Activated CD4-positive, alpha-beta T cell treated with anti-CD3 and anti-CD28 coated beads, Interleukin-2, Interleukin-4, amounts not matched to agents 100 ng/mL and 50 ng/mL, durations not matched to agents 16 hours and 8 hours (primary cell): ENCODE measurements at regions not wholly inside any gene's neighbourhood (a gene's known extent, or its start where the extent isn't known, plus 50 kb on each side); places are given as distances from the start of the nearest gene placed in this dataset.

ENCODE experiments used
- DNase-seq: peaks from one replicate; pipeline ENCODE4 v3.0.0-alpha.2; 2020; ENCODE audit warnings: low spot score

DNA sequence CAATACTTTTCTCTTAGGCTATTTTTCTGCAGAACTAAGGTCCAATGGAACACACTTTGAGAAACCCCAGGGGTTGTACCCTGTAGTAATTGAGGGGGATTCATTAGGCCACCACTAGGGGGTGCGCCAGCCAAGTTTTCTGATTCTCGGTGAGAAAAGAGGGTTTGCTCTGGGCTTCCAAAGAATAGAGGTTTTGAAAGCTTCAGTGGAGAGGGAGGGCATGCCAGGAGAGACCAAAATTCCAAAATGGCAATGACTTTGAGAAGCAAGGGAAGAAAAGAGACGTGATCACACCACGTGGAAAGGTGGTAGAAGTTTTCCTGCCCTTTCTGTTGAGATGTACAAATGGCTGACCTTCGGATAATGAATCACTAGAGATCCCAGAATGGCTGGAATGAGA is 323.3 kb downstream of the RPS6KC1 start:
- DNase-seq, result peak; percentile 63

DNA sequence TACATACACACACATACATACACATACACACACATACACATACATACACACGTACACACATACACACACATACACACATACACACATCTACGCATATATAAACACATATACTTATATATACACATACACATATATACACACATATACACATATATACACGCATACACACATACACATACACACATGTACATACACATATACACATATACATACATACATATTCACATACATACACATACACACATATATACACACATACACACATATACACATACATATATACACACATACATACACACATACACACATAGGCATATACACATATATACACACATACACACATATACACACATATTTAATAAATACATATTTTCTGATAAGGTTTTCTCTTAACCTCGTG is 324.0 kb downstream of the RPS6KC1 start:
- no peak for DNase-seq

DNA sequence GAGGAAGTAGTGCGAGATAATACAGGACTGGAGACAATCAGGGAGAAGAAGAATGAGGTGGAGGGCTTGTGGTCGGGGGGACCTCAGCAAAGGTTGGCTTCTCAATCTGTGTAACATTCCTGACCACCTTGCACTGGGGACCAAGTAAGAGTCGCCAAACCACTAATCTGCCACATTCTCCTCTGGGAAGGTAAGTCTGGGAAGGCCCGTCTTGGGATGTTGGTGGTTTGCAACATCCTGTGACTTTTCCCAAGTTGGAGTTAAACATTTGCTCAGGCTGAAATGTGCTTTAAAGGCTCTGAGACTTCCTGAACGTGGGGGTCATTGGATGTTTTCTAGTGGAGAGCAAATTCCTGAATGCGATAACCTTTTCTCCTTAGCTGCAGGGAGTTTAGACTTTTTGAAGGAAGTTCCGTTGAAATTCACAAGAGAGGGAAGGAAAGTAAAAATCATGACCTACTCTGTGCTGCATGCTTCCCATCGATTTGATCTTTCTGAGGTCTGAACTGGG is 325.9 kb downstream of the RPS6KC1 start:
- DNase-seq, result no peak

DNA sequence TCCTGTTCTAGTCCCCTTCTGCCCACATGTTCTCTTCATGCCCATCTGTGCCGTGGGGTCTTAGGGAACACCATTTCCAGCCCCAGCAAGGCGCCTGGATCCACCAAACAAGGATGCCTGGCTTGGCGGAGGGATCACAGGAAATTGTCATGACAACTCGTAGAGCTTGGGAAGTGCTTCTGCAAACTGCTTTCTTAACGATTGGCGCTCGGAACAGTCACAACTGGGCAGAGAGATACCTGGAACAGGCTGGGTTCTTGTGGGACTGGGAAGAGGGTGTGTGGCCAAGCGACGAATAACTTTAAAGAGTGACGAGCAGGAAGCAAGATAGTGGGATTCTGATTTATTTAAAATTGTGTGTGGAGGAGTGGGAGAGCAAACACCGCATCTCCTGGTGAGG is 329.8 kb downstream of the RPS6KC1 start:
- no peak for DNase-seq

DNA sequence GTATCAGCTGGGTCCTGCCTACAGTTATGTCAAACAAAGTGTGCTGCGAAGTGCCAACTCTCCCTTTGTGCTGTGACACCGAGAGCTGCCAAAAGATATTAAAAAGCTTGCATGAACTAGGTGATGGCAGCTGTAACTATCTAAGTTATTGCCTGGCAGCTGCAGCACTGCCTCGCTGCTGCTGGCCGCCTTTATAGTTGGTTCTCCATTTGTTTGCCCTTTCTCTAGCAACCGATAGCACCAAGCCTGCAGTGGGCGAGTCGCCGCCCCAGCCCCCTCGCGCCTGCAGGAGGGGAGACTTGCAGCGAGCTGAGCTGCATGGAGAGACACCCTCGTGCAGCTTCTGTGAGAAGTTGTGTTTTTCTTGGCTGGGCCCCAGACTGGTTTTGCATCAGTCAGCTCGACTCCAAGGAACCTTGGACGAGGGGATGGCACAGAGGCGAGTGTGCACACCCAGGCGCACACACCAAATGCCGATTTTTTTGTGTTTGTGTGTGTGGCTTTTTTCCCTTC is 330.6 kb downstream of the RPS6KC1 start:
- no peak for DNase-seq

DNA sequence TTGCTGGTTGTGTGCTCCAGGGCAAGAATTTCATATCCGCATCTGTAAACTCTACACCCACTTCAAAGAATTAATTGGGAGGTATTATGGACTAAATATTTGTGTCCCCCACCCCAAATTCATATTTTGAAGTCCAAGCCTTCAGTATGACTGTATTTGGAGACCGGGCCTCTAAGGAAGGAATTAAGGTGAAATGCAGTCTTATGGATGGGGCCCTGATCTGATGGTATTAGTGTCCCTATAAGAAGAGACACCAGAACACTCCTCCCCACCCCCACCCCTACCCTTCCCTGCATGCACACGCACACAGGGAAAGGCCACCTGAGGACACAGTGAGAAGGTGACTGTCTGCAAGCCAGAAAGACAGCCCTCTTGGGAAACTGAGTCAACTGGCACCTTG is 332.4 kb downstream of the RPS6KC1 start:
- DNase-seq, result no peak

DNA sequence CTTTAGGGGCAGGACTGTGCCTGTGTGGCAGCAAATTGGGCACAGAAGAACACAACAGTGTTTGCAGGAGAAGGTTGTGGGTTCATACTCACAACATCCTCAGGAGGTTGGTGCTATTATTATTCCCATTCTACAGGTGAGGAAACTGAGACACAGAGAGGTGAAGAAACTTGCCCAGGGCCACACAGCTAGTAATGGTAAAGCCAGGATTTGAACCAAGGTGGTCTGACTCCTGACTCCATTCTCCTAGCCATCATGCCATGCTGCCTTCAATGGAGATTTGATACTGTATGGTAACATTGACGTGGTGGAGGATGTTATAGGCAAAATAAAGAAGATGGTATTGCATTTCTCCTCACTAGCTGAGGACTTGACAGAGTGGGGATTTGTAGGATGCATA is 334.2 kb downstream of the RPS6KC1 start:
- DNase-seq, result no peak

DNA sequence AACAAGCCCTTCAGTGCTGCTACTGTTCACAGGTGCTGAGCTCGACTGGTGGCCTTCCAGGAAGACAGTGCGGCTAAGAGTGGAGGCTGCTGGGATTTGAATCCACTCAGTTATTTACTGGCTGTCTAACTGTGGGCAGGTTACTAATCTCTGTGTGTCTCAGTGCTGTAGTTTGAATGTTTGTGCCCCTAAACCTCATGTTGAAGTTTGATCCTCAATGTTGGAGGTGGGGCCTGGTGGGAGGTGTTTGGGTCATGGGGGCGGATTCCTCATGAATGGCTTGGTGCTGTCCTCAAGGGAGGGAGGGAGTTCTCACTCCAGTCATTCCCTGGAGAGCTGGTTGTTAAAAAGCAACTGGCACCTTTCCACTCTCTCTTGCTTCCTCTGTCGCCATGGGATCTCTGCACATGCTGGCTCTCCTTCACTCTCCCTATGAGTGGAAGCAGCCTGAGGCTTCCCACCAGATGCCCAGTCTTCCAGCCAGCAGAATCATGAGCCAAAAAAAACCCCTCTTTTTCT is 334.8 kb downstream of the RPS6KC1 start:
- no peak for DNase-seq

DNA sequence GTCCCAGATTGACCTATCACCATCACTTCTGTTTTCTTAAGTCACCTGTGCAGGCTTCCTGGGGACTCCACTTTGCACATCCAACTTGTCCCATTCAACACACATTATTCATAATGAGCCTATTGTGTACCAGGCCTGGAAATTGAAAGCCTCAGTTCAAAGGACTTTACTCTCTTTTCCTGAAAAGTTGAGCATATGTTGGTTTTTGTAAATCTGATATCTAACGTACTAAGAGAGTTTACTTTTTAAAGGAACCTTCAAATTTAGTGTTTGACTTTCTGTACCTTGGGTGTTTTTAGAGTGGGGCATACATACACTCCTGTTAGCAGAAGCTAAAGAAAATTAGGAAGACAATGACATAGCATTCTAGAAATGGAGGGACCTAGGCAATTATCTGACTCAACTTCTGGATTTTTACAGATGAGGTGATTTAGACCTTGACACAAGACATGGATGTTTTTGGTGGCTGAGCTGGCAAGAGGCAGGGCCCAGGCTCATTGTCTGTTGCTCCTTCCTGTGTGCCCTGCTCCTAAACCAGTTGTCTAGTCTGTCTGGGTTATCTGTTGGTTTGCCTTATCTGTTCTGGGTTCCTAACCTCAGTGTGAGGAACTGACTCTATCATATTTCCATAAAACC is 336.5 kb downstream of the RPS6KC1 start:
- DNase-seq, result no peak

DNA sequence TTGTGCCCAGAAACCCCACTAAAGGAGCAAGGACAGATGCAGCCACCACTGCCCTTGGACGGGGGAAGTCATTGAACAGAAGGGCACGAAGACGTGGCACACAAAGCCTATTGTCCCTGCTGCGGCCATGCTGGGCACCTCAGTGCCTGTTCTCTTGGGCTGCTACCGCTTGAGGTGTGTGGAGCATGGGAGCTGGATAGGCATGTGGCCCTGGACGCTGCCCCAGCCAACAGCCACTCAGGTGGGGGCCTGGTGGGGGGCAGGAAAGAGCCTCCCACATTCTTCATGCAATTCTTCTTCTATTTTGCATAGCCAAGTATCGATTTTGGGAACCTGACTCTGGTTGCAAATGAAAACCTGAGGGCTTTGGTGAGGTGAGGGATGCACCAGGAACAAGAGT is 337.2 kb downstream of the RPS6KC1 start:
- no peak for DNase-seq

DNA sequence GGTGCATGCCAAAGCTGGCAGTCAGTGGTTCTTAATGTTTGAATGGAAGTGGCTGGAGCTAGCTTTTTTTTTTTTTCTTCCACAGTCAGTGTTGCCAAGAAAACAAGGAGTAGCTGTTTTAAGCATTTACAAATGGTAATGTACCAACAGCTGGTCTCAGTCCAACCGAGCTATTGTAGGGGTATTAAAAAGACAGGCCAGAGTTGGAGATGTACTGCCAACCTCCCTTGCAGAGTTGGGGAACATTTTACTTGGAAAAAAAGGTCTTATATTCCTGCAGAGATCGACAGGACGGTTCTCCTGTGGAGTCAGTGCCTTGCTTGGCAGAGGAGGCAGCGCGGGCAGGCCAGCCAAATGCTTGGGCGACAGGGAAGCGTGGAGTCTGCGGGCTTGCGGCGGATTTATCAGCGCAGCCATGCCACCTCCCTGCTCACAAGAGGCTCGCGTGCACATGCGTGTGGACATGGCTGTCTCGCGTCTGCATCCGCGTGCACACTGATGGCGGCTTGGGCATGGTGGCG is 338.1 kb downstream of the RPS6KC1 start:
- DNase-seq, result no peak

DNA sequence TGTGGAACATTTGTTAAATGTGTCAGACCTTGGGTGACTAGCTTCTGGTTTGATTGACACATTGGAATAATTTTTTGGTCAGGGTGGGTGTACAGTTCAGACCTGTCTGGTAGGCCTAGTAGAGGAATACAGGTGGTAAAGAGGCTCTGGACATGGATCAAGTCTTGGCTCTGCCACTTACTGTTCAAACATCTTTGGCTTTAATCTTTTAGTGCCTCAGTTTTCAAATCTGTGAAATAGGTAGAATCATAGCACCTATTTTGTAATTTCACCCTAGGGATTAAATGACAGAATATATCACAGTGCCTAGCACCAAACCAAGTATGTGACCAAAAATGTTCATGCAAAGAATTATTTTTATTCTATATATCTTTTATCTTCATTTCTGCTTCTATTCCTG is 340.4 kb downstream of the RPS6KC1 start:
- DNase-seq, result no peak

DNA sequence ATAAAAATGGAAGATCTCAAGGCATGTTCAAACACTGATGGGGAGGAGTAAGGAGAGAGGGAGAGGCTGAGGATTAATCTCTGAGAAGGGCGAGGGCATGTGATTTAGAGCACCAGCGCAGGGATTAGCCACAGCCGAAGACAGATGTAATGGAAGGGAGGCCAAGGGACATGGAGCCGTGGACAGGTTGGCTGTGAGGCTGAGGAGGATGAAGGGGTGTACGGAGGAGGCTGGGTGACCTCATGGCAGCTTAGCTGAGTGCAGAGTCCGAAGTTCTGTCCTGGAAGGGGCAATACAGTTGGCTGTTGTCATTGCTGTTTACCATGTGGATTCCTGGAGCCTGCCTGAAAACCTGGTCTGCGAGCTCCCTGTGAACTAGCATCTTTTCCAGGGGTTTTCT is 342.8 kb downstream of the RPS6KC1 start:
- DNase-seq, result no peak

DNA sequence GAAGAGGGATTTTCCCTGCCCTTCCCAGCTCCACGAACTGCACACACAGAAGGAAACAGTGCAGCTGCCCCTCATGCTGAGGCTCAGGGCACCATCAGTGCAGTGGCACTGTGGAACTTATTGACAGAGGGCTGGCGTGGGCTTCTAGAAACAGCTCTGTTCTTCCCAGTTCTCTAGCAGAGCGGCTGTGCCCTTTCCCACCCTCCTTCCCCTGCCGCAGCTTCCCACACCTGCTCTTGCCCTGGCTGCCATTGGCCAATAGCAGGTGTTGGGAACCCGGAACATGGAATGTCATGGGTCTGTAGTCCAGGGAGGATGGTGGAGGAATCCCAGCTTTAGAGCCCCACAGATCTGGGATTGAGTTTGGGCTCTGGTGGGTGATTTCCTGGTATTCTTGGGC is 343.8 kb downstream of the RPS6KC1 start:
- no peak for DNase-seq

DNA sequence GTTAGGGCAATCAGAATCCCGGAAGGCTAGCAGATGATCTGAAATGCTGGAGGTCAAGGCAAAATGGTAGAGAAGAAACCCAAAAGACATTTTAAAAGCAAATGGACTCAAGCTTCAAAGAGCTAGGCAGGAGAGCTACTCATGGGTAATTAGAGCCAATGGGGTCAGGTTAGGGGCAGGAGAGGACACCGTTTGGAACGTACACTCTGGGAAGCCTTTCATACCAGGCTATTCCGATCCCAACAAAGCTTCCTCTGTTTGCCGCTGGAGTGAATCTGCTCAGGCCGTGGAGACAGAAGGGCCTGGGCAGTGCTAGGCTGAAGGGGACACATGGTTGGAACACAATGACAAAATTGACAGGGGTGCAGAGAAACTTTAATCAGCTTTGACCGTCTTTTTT is 346.6 kb downstream of the RPS6KC1 start:
- DNase-seq, result no peak

DNA sequence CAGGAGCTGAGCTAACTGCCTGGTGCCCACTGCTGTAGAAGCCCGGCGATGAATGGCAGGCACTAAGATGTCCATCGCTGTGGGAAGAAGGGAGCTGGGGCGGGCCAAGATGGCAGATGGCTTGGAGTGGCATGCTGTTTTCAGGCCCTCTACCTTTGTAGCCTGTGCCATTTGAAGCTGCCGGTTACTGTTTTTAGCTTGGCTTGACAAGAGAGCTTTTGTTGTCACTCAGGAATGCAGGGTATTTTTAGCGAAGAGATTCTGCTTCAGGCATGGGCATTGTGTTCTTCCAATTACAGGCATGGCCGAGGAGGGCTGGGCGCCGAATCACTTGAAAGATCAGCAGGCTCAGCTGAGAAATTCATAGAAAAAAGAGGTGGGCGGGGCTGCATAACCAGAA is 348.7 kb downstream of the RPS6KC1 start:
- DNase-seq, result no peak

DNA sequence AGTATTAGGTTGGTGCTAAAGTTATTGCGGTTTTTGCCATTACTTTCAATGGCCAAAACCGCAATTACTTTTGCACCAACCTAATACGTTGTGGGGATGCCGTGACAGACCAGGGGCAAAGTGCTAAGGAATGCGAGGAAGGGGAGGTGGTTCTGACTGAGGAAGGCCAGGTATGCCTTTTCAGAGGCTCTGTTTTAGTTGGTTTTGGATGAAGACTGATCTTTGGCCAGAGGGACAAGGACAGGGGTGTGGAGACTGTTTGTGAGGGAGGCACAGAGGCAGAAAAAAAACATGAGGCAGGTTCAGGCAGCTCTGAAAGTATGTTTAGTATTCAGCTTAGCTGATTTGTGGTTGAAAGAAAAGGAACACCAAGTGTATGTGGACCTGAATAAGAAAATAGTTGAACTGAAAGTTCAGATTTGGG is 358.2 kb downstream of the RPS6KC1 start:
- no peak for DNase-seq

DNA sequence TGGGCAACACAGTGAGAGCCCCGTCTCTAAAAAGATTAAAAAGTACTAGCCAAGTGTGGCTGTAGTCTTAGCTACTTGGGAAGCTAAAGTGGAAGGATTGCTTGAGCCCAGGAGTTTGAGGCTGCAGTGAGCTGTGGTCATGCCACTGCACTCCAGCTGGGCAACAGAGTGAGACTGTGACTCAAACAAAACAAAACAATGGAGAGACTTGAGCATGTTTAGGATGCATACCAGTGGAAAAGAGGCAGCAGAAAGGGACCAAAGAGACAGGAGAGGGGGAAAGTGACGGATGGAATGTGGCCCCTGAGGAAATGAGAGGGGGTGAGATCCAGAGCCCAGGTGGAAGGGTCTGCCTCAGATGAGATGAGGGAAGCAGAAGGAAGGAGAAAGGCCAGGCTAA is 358.9 kb downstream of the RPS6KC1 start:
- DNase-seq, result no peak

DNA sequence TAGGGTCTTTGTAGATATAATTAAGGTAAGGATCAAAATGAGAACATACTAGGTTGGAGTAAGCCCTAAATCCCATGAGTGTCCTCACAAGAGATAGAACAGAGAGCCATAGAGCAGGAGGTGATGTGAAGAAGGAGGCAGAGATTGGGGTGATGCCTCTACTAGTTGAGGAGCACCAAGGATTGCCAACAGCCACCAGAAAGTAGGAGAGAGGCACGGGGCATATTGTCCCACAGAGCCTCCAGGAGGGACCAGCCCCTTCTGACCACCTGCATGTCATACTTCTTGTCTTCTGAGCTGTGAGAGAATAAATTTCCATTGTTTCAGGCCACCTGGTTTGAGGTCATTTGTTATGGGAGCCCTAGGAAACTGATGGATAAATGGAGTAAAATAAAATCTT is 363.3 kb downstream of the RPS6KC1 start:
- DNase-seq, result no peak

DNA sequence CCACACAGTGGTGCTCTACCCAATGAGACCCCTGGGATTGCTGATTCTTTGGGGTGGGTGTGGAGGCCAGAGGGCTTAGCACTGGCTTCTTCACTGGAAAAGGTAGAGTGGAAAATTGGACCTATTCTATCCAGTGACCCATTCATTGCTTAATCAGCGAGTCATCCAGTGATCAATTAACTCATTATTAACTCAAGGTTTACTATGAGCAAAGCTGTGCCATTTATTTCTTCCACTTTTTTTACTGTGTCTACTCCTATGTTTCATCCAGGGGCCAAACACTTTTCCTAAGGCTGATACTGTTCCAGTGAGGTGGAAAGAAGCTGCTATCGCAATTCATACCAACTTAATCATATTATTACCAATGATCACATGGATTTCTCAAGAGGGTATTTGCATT is 363.9 kb downstream of the RPS6KC1 start:
- DNase-seq, result no peak

DNA sequence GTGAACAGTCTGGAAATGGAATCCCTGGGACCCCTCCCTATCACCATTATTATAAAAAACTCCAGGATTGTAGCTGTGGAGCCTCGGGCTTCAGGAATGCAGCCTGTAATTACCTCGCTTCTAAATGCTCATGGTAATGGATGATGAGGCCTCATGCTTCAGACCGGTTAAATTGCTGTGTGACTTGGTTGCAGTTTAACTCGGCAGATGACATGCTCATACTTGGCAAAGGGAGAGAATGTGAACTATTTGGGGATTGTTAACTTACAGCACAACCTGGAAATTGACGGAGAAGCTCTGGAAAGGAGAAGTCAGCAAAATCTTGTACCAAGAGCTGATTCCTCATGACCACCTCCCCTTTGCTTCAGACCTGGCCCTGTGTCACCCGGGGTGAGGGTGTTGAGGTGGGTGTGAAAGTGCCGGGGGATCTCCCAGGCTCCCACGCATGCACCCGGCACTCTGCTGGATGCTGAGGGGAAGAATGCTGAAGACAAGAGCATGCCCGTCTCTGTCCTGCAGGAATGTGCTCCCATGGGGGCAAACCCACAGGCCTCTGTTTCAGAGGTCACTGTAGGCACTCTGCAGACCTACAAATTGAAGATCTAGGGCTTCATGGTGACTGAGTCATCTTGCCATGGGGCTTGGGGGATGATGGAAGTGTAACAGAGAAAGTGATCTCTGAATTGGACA is 364.8 kb downstream of the RPS6KC1 start:
- no peak for DNase-seq

DNA sequence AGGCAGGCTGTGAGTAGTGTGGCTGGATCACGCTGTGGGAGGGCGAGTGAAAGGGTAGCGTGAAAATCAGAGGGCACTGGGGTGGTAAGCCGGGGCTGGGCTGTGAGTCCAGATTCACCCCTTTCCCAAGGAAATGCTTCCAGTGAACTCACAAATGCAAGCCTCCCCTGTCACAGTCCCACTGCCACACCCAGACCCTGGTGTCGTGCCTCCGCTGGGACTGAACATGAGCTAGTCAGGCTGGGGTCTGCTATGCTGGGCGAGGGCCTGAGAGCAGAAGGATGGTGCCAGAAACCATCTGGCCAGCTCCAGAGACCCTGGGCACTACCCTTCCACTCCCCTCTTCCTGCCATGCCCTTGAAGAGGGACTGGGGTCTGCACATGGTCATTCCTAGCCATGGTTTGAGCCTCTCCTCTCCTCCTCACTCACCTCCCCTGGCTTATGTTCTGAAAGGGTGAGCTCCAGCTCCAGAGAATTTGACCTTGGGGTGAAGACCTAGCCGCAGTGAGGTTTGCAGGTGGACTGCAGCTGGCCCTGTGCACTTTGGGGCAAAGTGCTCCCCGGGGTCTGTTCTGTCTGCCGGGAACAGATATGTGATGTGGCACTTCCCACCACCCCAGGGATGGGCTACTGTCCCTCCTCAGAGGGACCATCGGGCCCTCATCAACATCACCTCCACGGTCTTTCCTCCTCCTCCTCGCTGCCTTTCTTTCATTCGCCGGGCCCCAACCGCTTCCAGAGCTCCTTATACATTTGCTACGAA is 365.6 kb downstream of the RPS6KC1 start:
- no peak for DNase-seq
